ENCODE measurements at regions not wholly inside any gene's neighbourhood (a gene's known extent, or its start where the extent isn't known, plus 50 kb on each side); places are given as distances from the start of the nearest gene placed in this dataset.

DNA sequence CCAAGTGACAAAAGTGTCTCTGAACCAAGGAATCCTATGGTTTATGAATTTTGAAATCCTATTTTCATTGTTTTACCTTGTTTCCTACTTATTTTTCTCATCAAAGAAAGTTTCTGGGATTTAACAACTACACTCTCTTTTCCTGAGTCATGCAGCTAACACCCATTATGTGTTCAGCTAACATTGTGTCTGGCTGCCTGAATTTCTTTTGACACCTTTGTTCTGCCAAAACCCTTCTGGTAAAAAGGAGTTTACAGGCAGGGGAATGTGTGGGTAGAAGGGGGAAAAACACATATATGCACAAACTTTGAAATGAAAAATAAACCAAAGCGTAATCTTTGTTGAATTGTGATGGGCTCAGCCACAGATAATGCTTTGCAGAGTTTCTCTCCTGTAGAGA lies 146.2 kb downstream of the COX7C start:
- TF ChIP-seq, protein P1, sequence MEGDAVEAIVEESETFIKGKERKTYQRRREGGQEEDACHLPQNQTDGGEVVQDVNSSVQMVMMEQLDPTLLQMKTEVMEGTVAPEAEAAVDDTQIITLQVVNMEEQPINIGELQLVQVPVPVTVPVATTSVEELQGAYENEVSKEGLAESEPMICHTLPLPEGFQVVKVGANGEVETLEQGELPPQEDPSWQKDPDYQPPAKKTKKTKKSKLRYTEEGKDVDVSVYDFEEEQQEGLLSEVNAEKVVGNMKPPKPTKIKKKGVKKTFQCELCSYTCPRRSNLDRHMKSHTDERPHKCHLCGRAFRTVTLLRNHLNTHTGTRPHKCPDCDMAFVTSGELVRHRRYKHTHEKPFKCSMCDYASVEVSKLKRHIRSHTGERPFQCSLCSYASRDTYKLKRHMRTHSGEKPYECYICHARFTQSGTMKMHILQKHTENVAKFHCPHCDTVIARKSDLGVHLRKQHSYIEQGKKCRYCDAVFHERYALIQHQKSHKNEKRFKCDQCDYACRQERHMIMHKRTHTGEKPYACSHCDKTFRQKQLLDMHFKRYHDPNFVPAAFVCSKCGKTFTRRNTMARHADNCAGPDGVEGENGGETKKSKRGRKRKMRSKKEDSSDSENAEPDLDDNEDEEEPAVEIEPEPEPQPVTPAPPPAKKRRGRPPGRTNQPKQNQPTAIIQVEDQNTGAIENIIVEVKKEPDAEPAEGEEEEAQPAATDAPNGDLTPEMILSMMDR (IDR thresholded peaks at IDR 0.05) = no peak
- TF ChIP-seq EZH2 (IDR thresholded peaks at IDR 0.05) = no peak
